GM12878 (cell line): ENCODE measurements at regions not wholly inside any gene's neighbourhood (a gene's known extent, or its start where the extent isn't known, plus 50 kb on each side); places are given as distances from the start of the nearest gene placed in this dataset.

Experiments used
- ATAC-seq: fragments of 200-7000 bp; cut with Tn5 transposase; 3 replicates; pipeline ENCODE4 v1.9.1; 2020; ENCODE audit warnings: mild to moderate bottlenecking, moderate library complexity
- BruUV-seq: library from RNA; stranded (reverse); fragments of 400-500 nt; replicated peaks from 2 replicates; lab custom pipeline; 2021; lab: Mats Ljungman, UMichigan
- CTCF ChIA-PET: fragments of 300-600 bp; sonication (Branson Sonifier 250); formaldehyde crosslinking; extraction: SDS; loops from one replicate; lab custom pipeline; 2021; ENCODE audit warnings: inconsistent platforms; lab: Yijun Ruan, JAX
- POLR2A ChIA-PET: fragments of 350-600 bp; formaldehyde crosslinking; extraction: SDS; loops from one replicate; lab custom pipeline; 2021; ENCODE audit warnings: inconsistent platforms; lab: Charles Lee
- RAD21 ChIA-PET: fragments of 300-600 bp; sonication (Branson Sonifier 250); formaldehyde crosslinking; loops from one replicate; lab custom pipeline; 2023; ENCODE audit warnings: antibody characterized with exemption; ENCODE audit not compliant: unreplicated experiment; lab: Charles Lee
- SMC1A ChIA-PET: fragments of 300-600 bp; sonication (Branson Sonifier 250); formaldehyde crosslinking; loops from one replicate; lab custom pipeline; 2023; ENCODE audit not compliant: unreplicated experiment, uncharacterized antibody; lab: Charles Lee
- DNase-seq: peaks from one replicate; pipeline ENCODE4 v3.0.0-alpha.2; 2011; ENCODE audit warnings: low read depth, low spot score
- FAIRE-seq: peaks from 3 replicates; lab custom pipeline; 2011; peaks lifted over from hg19 to GRCh38; lab: Jason Lieb, UNC
- H2AFZ ChIP-seq: 2 replicates; pipeline ENCODE4 v1.6.0; 2011; ENCODE audit warnings: low read depth, low read length, control low read depth; ENCODE audit not compliant: control insufficient read depth
- H3K27ac ChIP-seq: 2 replicates; pipeline ENCODE4 v1.5.1; 2011; ENCODE audit warnings: control low read depth; ENCODE audit not compliant: control insufficient read depth, insufficient read depth
- H3K27me3 ChIP-seq, 2 experiments: replicated peaks in 1 of 2; 2 replicates each; pipeline versions ENCODE4 v1.6.0 to v1.6.1; 2011; ENCODE audit warnings: low read length in 1 of 2; ENCODE audit not compliant: control insufficient read depth in 2 of 2, insufficient read depth in 2 of 2
- H3K36me3 ChIP-seq, 2 experiments: 2 replicates each; pipeline ENCODE4 v1.5.1; 2011; ENCODE audit warnings: low read length in 1 of 2; ENCODE audit not compliant: control insufficient read depth in 2 of 2, insufficient read depth in 2 of 2
- H3K4me1 ChIP-seq: 2 replicates; pipeline ENCODE4 v1.6.1; 2011; ENCODE audit warnings: mild to moderate bottlenecking, low read length, moderate library complexity, mixed read lengths; ENCODE audit not compliant: control insufficient read depth, insufficient read depth
- H3K4me2 ChIP-seq: 2 replicates; pipeline ENCODE4 v1.6.0; 2011; ENCODE audit warnings: control low read depth; ENCODE audit not compliant: control insufficient read depth, insufficient read depth
- H3K4me3 ChIP-seq: fragments of 200-600 bp; sonication (generic); 2 replicates; pipeline ENCODE4 v1.5.1; 2016
- H3K79me2 ChIP-seq: 2 replicates; pipeline ENCODE4 v1.6.0; 2011; ENCODE audit warnings: low read length; ENCODE audit not compliant: control insufficient read depth, insufficient read depth
- H3K9ac ChIP-seq: 2 replicates; pipeline ENCODE4 v1.8.0; 2011; ENCODE audit warnings: low read length, control low read depth, mixed read lengths; ENCODE audit not compliant: control insufficient read depth, insufficient read depth
- H3K9me3 ChIP-seq: replicated peaks from 3 replicates; pipeline ENCODE4 v1.5.1; 2011; ENCODE audit warnings: mild to moderate bottlenecking, low read length; ENCODE audit not compliant: control insufficient read depth, insufficient read depth
- H4K20me1 ChIP-seq: 2 replicates; pipeline ENCODE4 v1.6.0; 2011; ENCODE audit not compliant: control insufficient read depth, insufficient read depth
- BMI1 ChIP-seq: fragments of 450-650 bp; IDR thresholded peaks from 2 replicates; pipeline ENCODE4 v1.6.1; 2016; ENCODE audit warnings: mild to moderate bottlenecking, moderate library complexity, borderline replicate concordance
- CHD1 ChIP-seq: IDR thresholded peaks from 2 replicates; pipeline ENCODE4 v1.6.1; 2012; ENCODE audit warnings: low read depth, low read length, improper control_type of control experiment
- CHD2 ChIP-seq: IDR thresholded peaks from 2 replicates; pipeline ENCODE4 v1.6.1; 2011; ENCODE audit warnings: low read depth, low read length, improper control_type of control experiment, borderline replicate concordance
- CHD4 ChIP-seq: fragments of 200-600 bp; sonication (generic); IDR thresholded peaks from 2 replicates; pipeline ENCODE4 v1.6.1; 2016; ENCODE audit warnings: mild to moderate bottlenecking
- ELK1 ChIP-seq: IDR thresholded peaks from 2 replicates; pipeline ENCODE4 v1.6.1; 2012; ENCODE audit warnings: low read depth, low read length, improper control_type of control experiment
- FOXM1 ChIP-seq: IDR thresholded peaks from 2 replicates; pipeline ENCODE4 v1.6.1; 2012; ENCODE audit warnings: low read depth, mild to moderate bottlenecking, inconsistent platforms, low read length, moderate library complexity
- NFYA ChIP-seq: IDR thresholded peaks from 2 replicates; pipeline ENCODE4 v1.6.1; 2011; ENCODE audit warnings: low read depth, mild to moderate bottlenecking, low read length, improper control_type of control experiment, borderline replicate concordance
- NR2C2 ChIP-seq: IDR thresholded peaks from 2 replicates; pipeline ENCODE4 v1.6.1; 2011; ENCODE audit warnings: borderline replicate concordance, low read depth; ENCODE audit not compliant: control insufficient read depth, insufficient read length
- TAF1 ChIP-seq: IDR thresholded peaks from 2 replicates; pipeline ENCODE4 v1.6.1; 2011; ENCODE audit warnings: mild to moderate bottlenecking, low read depth, low read length, borderline replicate concordance
- TCF7 ChIP-seq: IDR thresholded peaks from 2 replicates; pipeline ENCODE4 v1.6.1; 2014; ENCODE audit warnings: antibody characterized with exemption, borderline replicate concordance
- WGBS: methylation state at CpG from one replicate; pipeline ENCODE4 v1.1.6; 2016; ENCODE audit warnings: low lambda C conversion rate; ENCODE audit not compliant: insufficient replicate concordance, insufficient coverage; ENCODE audit errors: missing lambda C conversion rate; 5-methylcytosine and 5-hydroxymethylcytosine counted together
- in situ Hi-C: fragments of 300-500 bp; cut with MboI; formaldehyde crosslinking; loops from 9 replicates; pipeline ENCODE4 v1.14.3; 2018; ENCODE audit warnings: mixed read lengths
- intact Hi-C: fragments of 100-400 bp; cut with micrococcal nuclease; formaldehyde crosslinking; loops from one replicate; pipeline ENCODE4 v1.14.2; 2022; ENCODE audit not compliant: unreplicated experiment
- TF ChIP-seq, protein P1 (sequence below): fragments of 450-650 bp; conservative IDR thresholded peaks from 2 replicates; pipeline ENCODE4 v1.6.1; 2017; ENCODE audit warnings: mild to moderate bottlenecking, moderate library complexity
- TF ChIP-seq, protein P2 (sequence below): IDR thresholded peaks from 2 replicates; pipeline ENCODE4 v1.6.1; 2012; ENCODE audit warnings: improper control_type of control experiment, low read depth, low read length; ENCODE audit not compliant: insufficient replicate concordance
- TF ChIP-seq, protein P3 (sequence below): fragments of 450-650 bp; IDR thresholded peaks from 2 replicates; pipeline ENCODE4 v1.6.1; 2016; ENCODE audit warnings: mild to moderate bottlenecking, moderate library complexity, borderline replicate concordance

DNA sequence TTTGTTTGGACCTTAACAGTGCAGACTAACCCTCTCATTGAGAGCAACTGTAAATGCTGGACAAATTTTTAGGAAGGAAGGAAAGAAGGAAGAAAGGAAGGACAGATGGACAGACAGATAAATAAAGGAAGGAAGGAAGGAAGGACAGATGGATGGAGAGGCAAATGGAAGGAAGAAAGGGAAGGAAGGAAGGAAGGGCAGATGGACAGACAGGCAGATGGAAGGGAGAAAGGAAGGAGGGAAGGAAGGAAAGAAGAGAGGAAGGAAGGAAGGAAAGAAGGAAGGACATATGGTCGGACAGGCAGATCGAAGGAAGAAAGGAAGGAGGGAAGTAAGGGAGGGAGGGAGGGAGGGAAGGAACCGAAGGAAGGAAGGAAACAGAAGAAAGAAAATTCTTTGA is 388.5 kb upstream of the CDH4 start:
- Histone ChIP-seq H3K36me3 (no peaks in the 10 kb centered on the region), H3K4me1 (no peaks in the 10 kb centered on the region), H3K4me2 (no peak overlapping the region), H2AFZ (no peak overlapping the region), H4K20me1 (no peaks in the 10 kb centered on the region), H3K9me3 (no peaks in the 10 kb centered on the region; the same call in 2 of the 3 replicates), H3K4me3 (no peak overlapping the region), H3K9ac (no peak overlapping the region), H3K79me2 (no peaks in the 10 kb centered on the region), H3K27ac (no peak overlapping the region), H3K27me3 (no peaks in the 10 kb centered on the region)
- CTCF ChIA-PET, result no interaction called here
- intact Hi-C loops (no loop called here), in situ Hi-C loops (no loop called here)
- POLR2A ChIA-PET, result no interaction called here
- DNase-seq, result no peak
- no peak for ATAC-seq
- no peak for FAIRE-seq
- SMC1A ChIA-PET, result no interaction called here
- RAD21 ChIA-PET, result no interaction called here
- WGBS, result no CpG with 5 or more reads among the region's 3 CpGs
- BruUV-seq, result no TSS peak
- TF ChIP-seq ELK1, result no peak
- no peak for TF ChIP-seq CHD4
- no peak for TF ChIP-seq CHD2
- TF ChIP-seq, protein P1, sequence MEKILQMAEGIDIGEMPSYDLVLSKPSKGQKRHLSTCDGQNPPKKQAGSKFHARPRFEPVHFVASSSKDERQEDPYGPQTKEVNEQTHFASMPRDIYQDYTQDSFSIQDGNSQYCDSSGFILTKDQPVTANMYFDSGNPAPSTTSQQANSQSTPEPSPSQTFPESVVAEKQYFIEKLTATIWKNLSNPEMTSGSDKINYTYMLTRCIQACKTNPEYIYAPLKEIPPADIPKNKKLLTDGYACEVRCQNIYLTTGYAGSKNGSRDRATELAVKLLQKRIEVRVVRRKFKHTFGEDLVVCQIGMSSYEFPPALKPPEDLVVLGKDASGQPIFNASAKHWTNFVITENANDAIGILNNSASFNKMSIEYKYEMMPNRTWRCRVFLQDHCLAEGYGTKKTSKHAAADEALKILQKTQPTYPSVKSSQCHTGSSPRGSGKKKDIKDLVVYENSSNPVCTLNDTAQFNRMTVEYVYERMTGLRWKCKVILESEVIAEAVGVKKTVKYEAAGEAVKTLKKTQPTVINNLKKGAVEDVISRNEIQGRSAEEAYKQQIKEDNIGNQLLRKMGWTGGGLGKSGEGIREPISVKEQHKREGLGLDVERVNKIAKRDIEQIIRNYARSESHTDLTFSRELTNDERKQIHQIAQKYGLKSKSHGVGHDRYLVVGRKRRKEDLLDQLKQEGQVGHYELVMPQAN, result no peak
- TF ChIP-seq, protein P2, sequence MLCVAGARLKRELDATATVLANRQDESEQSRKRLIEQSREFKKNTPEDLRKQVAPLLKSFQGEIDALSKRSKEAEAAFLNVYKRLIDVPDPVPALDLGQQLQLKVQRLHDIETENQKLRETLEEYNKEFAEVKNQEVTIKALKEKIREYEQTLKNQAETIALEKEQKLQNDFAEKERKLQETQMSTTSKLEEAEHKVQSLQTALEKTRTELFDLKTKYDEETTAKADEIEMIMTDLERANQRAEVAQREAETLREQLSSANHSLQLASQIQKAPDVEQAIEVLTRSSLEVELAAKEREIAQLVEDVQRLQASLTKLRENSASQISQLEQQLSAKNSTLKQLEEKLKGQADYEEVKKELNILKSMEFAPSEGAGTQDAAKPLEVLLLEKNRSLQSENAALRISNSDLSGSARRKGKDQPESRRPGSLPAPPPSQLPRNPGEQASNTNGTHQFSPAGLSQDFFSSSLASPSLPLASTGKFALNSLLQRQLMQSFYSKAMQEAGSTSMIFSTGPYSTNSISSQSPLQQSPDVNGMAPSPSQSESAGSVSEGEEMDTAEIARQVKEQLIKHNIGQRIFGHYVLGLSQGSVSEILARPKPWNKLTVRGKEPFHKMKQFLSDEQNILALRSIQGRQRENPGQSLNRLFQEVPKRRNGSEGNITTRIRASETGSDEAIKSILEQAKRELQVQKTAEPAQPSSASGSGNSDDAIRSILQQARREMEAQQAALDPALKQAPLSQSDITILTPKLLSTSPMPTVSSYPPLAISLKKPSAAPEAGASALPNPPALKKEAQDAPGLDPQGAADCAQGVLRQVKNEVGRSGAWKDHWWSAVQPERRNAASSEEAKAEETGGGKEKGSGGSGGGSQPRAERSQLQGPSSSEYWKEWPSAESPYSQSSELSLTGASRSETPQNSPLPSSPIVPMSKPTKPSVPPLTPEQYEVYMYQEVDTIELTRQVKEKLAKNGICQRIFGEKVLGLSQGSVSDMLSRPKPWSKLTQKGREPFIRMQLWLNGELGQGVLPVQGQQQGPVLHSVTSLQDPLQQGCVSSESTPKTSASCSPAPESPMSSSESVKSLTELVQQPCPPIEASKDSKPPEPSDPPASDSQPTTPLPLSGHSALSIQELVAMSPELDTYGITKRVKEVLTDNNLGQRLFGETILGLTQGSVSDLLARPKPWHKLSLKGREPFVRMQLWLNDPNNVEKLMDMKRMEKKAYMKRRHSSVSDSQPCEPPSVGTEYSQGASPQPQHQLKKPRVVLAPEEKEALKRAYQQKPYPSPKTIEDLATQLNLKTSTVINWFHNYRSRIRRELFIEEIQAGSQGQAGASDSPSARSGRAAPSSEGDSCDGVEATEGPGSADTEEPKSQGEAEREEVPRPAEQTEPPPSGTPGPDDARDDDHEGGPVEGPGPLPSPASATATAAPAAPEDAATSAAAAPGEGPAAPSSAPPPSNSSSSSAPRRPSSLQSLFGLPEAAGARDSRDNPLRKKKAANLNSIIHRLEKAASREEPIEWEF, result no peak
- TF ChIP-seq TCF7, result no peak
- TF ChIP-seq NFYA, result no peak
- no peak for TF ChIP-seq BMI1
- TF ChIP-seq NR2C2, result no peak
- TF ChIP-seq, protein P3, sequence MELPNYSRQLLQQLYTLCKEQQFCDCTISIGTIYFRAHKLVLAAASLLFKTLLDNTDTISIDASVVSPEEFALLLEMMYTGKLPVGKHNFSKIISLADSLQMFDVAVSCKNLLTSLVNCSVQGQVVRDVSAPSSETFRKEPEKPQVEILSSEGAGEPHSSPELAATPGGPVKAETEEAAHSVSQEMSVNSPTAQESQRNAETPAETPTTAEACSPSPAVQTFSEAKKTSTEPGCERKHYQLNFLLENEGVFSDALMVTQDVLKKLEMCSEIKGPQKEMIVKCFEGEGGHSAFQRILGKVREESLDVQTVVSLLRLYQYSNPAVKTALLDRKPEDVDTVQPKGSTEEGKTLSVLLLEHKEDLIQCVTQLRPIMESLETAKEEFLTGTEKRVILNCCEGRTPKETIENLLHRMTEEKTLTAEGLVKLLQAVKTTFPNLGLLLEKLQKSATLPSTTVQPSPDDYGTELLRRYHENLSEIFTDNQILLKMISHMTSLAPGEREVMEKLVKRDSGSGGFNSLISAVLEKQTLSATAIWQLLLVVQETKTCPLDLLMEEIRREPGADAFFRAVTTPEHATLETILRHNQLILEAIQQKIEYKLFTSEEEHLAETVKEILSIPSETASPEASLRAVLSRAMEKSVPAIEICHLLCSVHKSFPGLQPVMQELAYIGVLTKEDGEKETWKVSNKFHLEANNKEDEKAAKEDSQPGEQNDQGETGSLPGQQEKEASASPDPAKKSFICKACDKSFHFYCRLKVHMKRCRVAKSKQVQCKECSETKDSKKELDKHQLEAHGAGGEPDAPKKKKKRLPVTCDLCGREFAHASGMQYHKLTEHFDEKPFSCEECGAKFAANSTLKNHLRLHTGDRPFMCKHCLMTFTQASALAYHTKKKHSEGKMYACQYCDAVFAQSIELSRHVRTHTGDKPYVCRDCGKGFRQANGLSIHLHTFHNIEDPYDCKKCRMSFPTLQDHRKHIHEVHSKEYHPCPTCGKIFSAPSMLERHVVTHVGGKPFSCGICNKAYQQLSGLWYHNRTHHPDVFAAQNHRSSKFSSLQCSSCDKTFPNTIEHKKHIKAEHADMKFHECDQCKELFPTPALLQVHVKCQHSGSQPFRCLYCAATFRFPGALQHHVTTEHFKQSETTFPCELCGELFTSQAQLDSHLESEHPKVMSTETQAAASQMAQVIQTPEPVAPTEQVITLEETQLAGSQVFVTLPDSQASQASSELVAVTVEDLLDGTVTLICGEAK, result no peak
- TF ChIP-seq TAF1, result no peak
- no peak for TF ChIP-seq FOXM1
- TF ChIP-seq CHD1, result no peak
